ENCODE measurements at regions not wholly inside any gene's neighbourhood (a gene's known extent, or its start where the extent isn't known, plus 50 kb on each side); places are given as distances from the start of the nearest gene placed in this dataset.

DNA sequence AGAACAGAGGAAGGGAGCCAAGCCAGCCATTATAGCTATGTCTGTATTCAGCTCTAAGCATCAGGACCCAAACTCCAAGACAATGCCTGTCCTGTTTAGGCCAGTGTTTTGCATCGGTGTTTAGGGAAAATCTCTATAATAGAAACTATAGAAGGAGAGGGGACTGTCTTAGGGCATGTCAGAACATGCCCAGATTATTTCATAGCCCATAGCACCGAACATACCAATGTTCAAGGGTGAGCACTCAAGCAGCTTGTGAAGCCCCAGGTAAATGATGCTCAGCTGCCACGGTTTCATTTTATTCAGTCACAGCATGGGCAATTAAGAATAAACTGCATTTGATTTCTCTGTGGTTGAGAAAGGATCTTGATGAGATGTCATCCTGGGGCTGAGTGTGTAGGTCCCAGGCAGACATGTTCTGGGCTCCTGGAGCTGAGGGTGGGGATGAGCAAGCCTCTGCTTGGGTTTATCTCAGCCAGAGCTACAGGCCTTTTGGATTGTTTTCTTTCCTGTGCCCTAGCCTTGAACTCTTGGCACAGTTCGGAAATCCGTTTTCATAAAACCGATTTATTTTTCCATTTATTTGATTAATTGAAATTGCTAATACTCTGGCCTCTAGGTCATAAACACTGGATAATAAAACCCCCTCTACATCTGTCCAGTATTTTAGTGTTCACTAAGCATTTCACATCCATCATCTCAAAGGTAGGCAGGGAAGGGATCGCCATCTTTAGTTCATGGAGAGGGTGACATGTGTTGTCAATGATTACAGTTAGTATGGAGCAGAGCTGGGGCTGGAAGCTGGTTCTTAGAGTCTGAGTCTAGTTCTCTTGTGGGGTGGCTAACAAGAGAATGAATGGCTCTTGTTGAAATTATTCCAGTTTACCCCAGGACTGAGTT lies 290.7 kb upstream of the ASIC2 start:
- TF ChIP-seq, protein P1, sequence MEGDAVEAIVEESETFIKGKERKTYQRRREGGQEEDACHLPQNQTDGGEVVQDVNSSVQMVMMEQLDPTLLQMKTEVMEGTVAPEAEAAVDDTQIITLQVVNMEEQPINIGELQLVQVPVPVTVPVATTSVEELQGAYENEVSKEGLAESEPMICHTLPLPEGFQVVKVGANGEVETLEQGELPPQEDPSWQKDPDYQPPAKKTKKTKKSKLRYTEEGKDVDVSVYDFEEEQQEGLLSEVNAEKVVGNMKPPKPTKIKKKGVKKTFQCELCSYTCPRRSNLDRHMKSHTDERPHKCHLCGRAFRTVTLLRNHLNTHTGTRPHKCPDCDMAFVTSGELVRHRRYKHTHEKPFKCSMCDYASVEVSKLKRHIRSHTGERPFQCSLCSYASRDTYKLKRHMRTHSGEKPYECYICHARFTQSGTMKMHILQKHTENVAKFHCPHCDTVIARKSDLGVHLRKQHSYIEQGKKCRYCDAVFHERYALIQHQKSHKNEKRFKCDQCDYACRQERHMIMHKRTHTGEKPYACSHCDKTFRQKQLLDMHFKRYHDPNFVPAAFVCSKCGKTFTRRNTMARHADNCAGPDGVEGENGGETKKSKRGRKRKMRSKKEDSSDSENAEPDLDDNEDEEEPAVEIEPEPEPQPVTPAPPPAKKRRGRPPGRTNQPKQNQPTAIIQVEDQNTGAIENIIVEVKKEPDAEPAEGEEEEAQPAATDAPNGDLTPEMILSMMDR (IDR thresholded peaks at IDR 0.05): no peak
- no peak for TF ChIP-seq EZH2 (IDR thresholded peaks at IDR 0.05; ENCODE audit: borderline replicate concordance, insufficient read depth, low read depth, low read length, poor library complexity, severe bottlenecking)
- Histone ChIP-seq H3K4me2 (replicated peaks; ENCODE audit: low read depth, low read length, poor library complexity, severe bottlenecking) (no peak overlapping the region), H2AFZ (ENCODE audit: insufficient read depth, low read depth, low read length, poor library complexity, severe bottlenecking) (no peak overlapping the region), H3K27ac (ENCODE audit: low read length in 2 of 2) (no peak overlapping the region), H3K9me3 (ENCODE audit: control extremely low read depth in 1 of 3, control insufficient read depth in 2 of 3, insufficient read depth in 1 of 3, low read length in 2 of 3) (peaks cover 0 to 4% (median 0%) of the 10 kb centered on the region in 3 donors), H3K4me3 (ENCODE audit: control extremely low read depth in 1 of 5, extremely low read depth in 1 of 5, insufficient read depth in 1 of 5, low read depth in 2 of 5, low read length in 4 of 5) (no peak overlapping the region), H3K36me3 (replicated peaks in 1 of 2; ENCODE audit: control extremely low read depth in 1 of 2, control insufficient read depth in 1 of 2, extremely low read depth in 1 of 2, insufficient read depth in 2 of 2, low read length in 1 of 2) (no peaks in the 10 kb centered on the region), H3K27me3 (replicated peaks in 1 of 4; ENCODE audit: control extremely low read depth in 1 of 4, control insufficient read depth in 3 of 4, insufficient read depth in 4 of 4, low read length in 3 of 4) (peaks cover 0 to 4% (median 0%) of the 10 kb centered on the region in 4 experiments), H3K4me1 (ENCODE audit: control insufficient read depth in 2 of 2, insufficient read depth in 2 of 2, low read length in 2 of 2) (no peaks in the 10 kb centered on the region), H3K79me2 (ENCODE audit: control insufficient read depth, insufficient read depth, low read length) (no peaks in the 10 kb centered on the region), H3K9ac (ENCODE audit: low read length) (no peak overlapping the region), H4K20me1 (ENCODE audit: control insufficient read depth, insufficient read depth, low read length, poor library complexity, severe bottlenecking) (no peaks in the 10 kb centered on the region)
- DNase-seq (no peak), ATAC-seq (ENCODE audit: low read depth) (no peak)
- WGBS (ENCODE audit: insufficient coverage): 79% methylated on average over 2 of the region's 7 CpGs
- Mint-ChIP-seq H3K9me3 (ENCODE audit: insufficient read depth) (no peaks in the 10 kb centered on the region), H3K4me1 (peaks cover 3% of the 10 kb centered on the region), H3K27me3 (peaks cover 19% of the 10 kb centered on the region), H3K4me3 (no peak overlapping the region), H3K27ac (no peak overlapping the region)
- ChIA-PET POLR2A (no interaction called here), CTCF (no interaction called here)
- intact Hi-C loops (cut with micrococcal nuclease): no loop called here

GRCh38 chr17:33593991-33594390 lies 300.9 kb upstream of the ASIC2 start:
- TF ChIP-seq EZH2 (IDR thresholded peaks at IDR 0.05; ENCODE audit: borderline replicate concordance, insufficient read depth, low read depth, low read length, poor library complexity, severe bottlenecking): no peak
- TF ChIP-seq, protein P1 (IDR thresholded peaks at IDR 0.05): no peak
- Histone ChIP-seq H3K36me3 (replicated peaks in 1 of 2; ENCODE audit: control extremely low read depth in 1 of 2, control insufficient read depth in 1 of 2, extremely low read depth in 1 of 2, insufficient read depth in 2 of 2, low read length in 1 of 2) (no peaks in the 10 kb centered on the region), H3K27me3 (replicated peaks in 1 of 4; ENCODE audit: control extremely low read depth in 1 of 4, control insufficient read depth in 3 of 4, insufficient read depth in 4 of 4, low read length in 3 of 4) (no peaks in the 10 kb centered on the region), H3K4me3 (ENCODE audit: control extremely low read depth in 1 of 5, extremely low read depth in 1 of 5, insufficient read depth in 1 of 5, low read depth in 2 of 5, low read length in 4 of 5) (no peak overlapping the region), H3K27ac (ENCODE audit: low read length in 2 of 2) (no peak overlapping the region), H2AFZ (ENCODE audit: insufficient read depth, low read depth, low read length, poor library complexity, severe bottlenecking) (no peak overlapping the region), H3K79me2 (ENCODE audit: control insufficient read depth, insufficient read depth, low read length) (no peaks in the 10 kb centered on the region), H3K9ac (ENCODE audit: low read length) (no peak overlapping the region), H3K4me2 (replicated peaks; ENCODE audit: low read depth, low read length, poor library complexity, severe bottlenecking) (no peak overlapping the region), H4K20me1 (ENCODE audit: control insufficient read depth, insufficient read depth, low read length, poor library complexity, severe bottlenecking) (no peaks in the 10 kb centered on the region), H3K9me3 (ENCODE audit: control extremely low read depth in 1 of 3, control insufficient read depth in 2 of 3, insufficient read depth in 1 of 3, low read length in 2 of 3) (peaks cover 0 to 3% (median 0%) of the 10 kb centered on the region in 3 donors), H3K4me1 (ENCODE audit: control insufficient read depth in 2 of 2, insufficient read depth in 2 of 2, low read length in 2 of 2) (no peaks in the 10 kb centered on the region)
- no peaks in the 10 kb centered on the region for H3K9me3 Mint-ChIP-seq (ENCODE audit: insufficient read depth)
- intact Hi-C loops (cut with micrococcal nuclease): no loop called here
- ChIA-PET POLR2A (no interaction called here), CTCF (no interaction called here)
- no peak for ATAC-seq (ENCODE audit: low read depth)
- peaks cover 16% of the 10 kb centered on the region for H3K27me3 Mint-ChIP-seq
- H3K4me3 Mint-ChIP-seq: no peak overlapping the region
- no peak for DNase-seq
- H3K4me1 Mint-ChIP-seq: no peaks in the 10 kb centered on the region
- WGBS (ENCODE audit: insufficient coverage): 90% methylated on average over 3 of the region's 4 CpGs
- H3K27ac Mint-ChIP-seq: no peak overlapping the region
